Hepatocyte (in vitro differentiated cells): ENCODE measurements at regions not wholly inside any gene's neighbourhood (a gene's known extent, or its start where the extent isn't known, plus 50 kb on each side); places are given as distances from the start of the nearest gene placed in this dataset.

Source experiments
- DNase-seq: peaks from one replicate; pipeline ENCODE4 v3.0.0-alpha.2; 2016; ENCODE audit warnings: low spot score
- H2AFZ ChIP-seq: fragments of 200-600 bp; sonication (generic); 2 replicates; pipeline ENCODE4 v1.6.0; 2016; ENCODE audit warnings: antibody characterized with exemption, mild to moderate bottlenecking
- H3K27ac ChIP-seq: fragments of 200-600 bp; sonication (generic); 2 replicates; pipeline ENCODE4 v1.5.1; 2016; ENCODE audit warnings: mild to moderate bottlenecking
- H3K27me3 ChIP-seq: fragments of 200-600 bp; sonication (generic); 2 replicates; pipeline ENCODE4 v1.6.1; 2016
- H3K36me3 ChIP-seq: fragments of 200-600 bp; sonication (generic); replicated peaks from 2 replicates; pipeline ENCODE4 v1.5.1; 2016; ENCODE audit warnings: low read depth; ENCODE audit not compliant: insufficient read depth
- H3K4me1 ChIP-seq: fragments of 200-600 bp; sonication (generic); 2 replicates; pipeline ENCODE4 v1.5.1; 2016; ENCODE audit warnings: mild to moderate bottlenecking, moderate library complexity; ENCODE audit not compliant: insufficient read depth
- H3K4me2 ChIP-seq: fragments of 200-600 bp; sonication (generic); 2 replicates; pipeline ENCODE4 v1.6.0; 2016
- H3K4me3 ChIP-seq: fragments of 200-600 bp; sonication (generic); 2 replicates; pipeline ENCODE4 v1.5.1; 2016; ENCODE audit warnings: mild to moderate bottlenecking
- H3K79me2 ChIP-seq: fragments of 200-600 bp; sonication (generic); 2 replicates; pipeline ENCODE4 v1.6.0; 2017; ENCODE audit warnings: mild to moderate bottlenecking
- H3K9me2 ChIP-seq: fragments of 200-600 bp; sonication (generic); replicated peaks from 2 replicates; pipeline ENCODE4 v1.6.0; 2017; ENCODE audit warnings: mild to moderate bottlenecking; ENCODE audit not compliant: insufficient read depth
- H3K9me3 ChIP-seq: fragments of 200-600 bp; sonication (generic); 2 replicates; pipeline ENCODE4 v1.5.1; 2016; ENCODE audit warnings: low read depth, mild to moderate bottlenecking
- H4K20me1 ChIP-seq: fragments of 200-600 bp; sonication (generic); 2 replicates; pipeline ENCODE4 v1.6.0; 2016; ENCODE audit warnings: mild to moderate bottlenecking; ENCODE audit not compliant: insufficient read depth, poor library complexity, severe bottlenecking
- EZH2 ChIP-seq: fragments of 200-600 bp; sonication (generic); IDR thresholded peaks from 2 replicates; pipeline ENCODE4 v1.6.1; 2016; ENCODE audit warnings: antibody characterized with exemption, mild to moderate bottlenecking, borderline replicate concordance
- EZH2phosphoT487 ChIP-seq: fragments of 200-600 bp; sonication (generic); IDR thresholded peaks from one replicate; pipeline ENCODE4 v1.6.1; 2018; ENCODE audit warnings: antibody characterized with exemption, mild to moderate bottlenecking, low read depth, moderate library complexity; ENCODE audit not compliant: unreplicated experiment, severe bottlenecking
- WGBS: methylation state at CpG from one replicate; pipeline ENCODE4 v1.1.6; 2016; ENCODE audit warnings: low lambda C conversion rate; ENCODE audit errors: missing lambda C conversion rate; 5-methylcytosine and 5-hydroxymethylcytosine counted together
- TF ChIP-seq, protein P1 (sequence below): fragments of 200-600 bp; sonication (generic); IDR thresholded peaks from 2 replicates; pipeline ENCODE4 v1.5.1; 2016; ENCODE audit warnings: antibody characterized with exemption, mild to moderate bottlenecking; ENCODE audit not compliant: poor library complexity

DNA sequence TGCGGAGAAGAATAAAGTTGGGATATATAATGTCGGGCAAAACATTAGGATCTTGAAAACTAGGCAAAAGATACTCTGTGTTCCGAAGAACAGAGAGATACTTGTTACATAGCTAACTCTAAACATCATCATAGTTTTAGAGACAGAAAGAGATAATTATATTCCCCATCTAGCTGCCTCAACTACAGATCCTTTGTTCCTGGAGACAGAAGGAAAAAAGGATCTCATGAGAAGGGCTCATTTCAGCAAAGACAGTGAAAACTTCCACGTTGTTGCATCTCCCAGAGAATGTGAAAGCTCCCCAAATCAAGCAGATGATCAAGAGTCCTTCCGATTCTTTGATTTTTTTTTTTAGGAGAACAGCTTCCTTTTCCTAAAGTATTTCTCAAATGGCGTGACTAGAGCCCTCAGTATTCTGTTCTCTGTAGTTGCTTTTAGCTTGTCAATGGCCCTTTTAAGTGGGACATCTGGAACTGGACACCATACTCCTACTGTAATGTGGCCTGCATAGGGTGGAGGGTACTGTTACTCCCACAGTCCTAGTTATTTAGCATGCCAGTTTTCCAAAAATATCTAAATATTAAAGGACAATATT lies 1048.2 kb downstream of the TTLL7 start:
- no peak for DNase-seq
- H3K9me2 ChIP-seq, result no peaks in the 10 kb centered on the region
- H3K27me3 ChIP-seq, result no peaks in the 10 kb centered on the region
- no peak for TF ChIP-seq EZH2phosphoT487
- no peak for TF ChIP-seq EZH2
- TF ChIP-seq, protein P1, sequence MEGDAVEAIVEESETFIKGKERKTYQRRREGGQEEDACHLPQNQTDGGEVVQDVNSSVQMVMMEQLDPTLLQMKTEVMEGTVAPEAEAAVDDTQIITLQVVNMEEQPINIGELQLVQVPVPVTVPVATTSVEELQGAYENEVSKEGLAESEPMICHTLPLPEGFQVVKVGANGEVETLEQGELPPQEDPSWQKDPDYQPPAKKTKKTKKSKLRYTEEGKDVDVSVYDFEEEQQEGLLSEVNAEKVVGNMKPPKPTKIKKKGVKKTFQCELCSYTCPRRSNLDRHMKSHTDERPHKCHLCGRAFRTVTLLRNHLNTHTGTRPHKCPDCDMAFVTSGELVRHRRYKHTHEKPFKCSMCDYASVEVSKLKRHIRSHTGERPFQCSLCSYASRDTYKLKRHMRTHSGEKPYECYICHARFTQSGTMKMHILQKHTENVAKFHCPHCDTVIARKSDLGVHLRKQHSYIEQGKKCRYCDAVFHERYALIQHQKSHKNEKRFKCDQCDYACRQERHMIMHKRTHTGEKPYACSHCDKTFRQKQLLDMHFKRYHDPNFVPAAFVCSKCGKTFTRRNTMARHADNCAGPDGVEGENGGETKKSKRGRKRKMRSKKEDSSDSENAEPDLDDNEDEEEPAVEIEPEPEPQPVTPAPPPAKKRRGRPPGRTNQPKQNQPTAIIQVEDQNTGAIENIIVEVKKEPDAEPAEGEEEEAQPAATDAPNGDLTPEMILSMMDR, result no peak
- WGBS, result 97% methylated on average over 6 of the region's 6 CpGs
- no peak overlapping the region for H3K4me2 ChIP-seq
- no peaks in the 10 kb centered on the region for H3K4me1 ChIP-seq
- no peaks in the 10 kb centered on the region for H3K36me3 ChIP-seq
- no peaks in the 10 kb centered on the region for H3K79me2 ChIP-seq
- H4K20me1 ChIP-seq, result no peaks in the 10 kb centered on the region
- no peak overlapping the region for H3K4me3 ChIP-seq
- H3K27ac ChIP-seq, result no peak overlapping the region
- no peak overlapping the region for H2AFZ ChIP-seq
- no peaks in the 10 kb centered on the region for H3K9me3 ChIP-seq

GRCh38 chr1:82948386-82948785 lies 1050.5 kb downstream of the TTLL7 start:
- TF ChIP-seq, protein P1, result no peak
- no peak for TF ChIP-seq EZH2
- no peak for TF ChIP-seq EZH2phosphoT487
- no peak overlapping the region for H3K27ac ChIP-seq

GRCh38 chr1:82947278-82947677 lies 1051.7 kb downstream of the TTLL7 start:
- Histone ChIP-seq H2AFZ (no peak overlapping the region), H3K27me3 (no peaks in the 10 kb centered on the region), H3K79me2 (no peaks in the 10 kb centered on the region), H3K9me2 (no peaks in the 10 kb centered on the region), H3K9me3 (no peaks in the 10 kb centered on the region), H4K20me1 (no peaks in the 10 kb centered on the region), H3K4me2 (no peak overlapping the region), H3K36me3 (no peaks in the 10 kb centered on the region), H3K27ac (no peak overlapping the region), H3K4me3 (no peak overlapping the region), H3K4me1 (no peaks in the 10 kb centered on the region)
- no peak for DNase-seq
- 79% methylated on average over 2 of the region's 2 CpGs for WGBS
- TF ChIP-seq, protein P1, result no peak
- TF ChIP-seq EZH2 (no peak), EZH2phosphoT487 (no peak)

More at GRCh38 chr1:82948386-82948785, 1050.5 kb downstream of the TTLL7 start:
- no peaks in the 10 kb centered on the region for H3K27me3 ChIP-seq
- no peaks in the 10 kb centered on the region for H3K79me2 ChIP-seq
- H3K4me1 ChIP-seq, result no peaks in the 10 kb centered on the region
- H3K9me3 ChIP-seq, result no peaks in the 10 kb centered on the region
- DNase-seq, result no peak
- H4K20me1 ChIP-seq, result no peaks in the 10 kb centered on the region
- H3K36me3 ChIP-seq, result no peaks in the 10 kb centered on the region
- no peak overlapping the region for H2AFZ ChIP-seq
- H3K9me2 ChIP-seq, result no peaks in the 10 kb centered on the region
- WGBS, result 86% methylated on average over 1 of the region's 1 CpG
- no peak overlapping the region for H3K4me2 ChIP-seq
- H3K4me3 ChIP-seq, result no peak overlapping the region
